ENCODE measurements at regions not wholly inside any gene's neighbourhood (a gene's known extent, or its start where the extent isn't known, plus 50 kb on each side); places are given as distances from the start of the nearest gene placed in this dataset.
"Not testable (repeated sequence)": the region's sequence is repeated elsewhere in the genome, so short reads cannot be mapped to it uniquely, and the experiment has no call there.

GRCh38 chr1:121530026-121530425, 345.3 kb downstream of the SRGAP2C start:
- TF ChIP-seq CTCF (IDR thresholded peaks at IDR 0.05); ZNF512 (CRISPR knock-in tag; IDR thresholded peaks at IDR 0.05; ENCODE audit: borderline replicate concordance); TEAD1 (CRISPR knock-in tag; IDR thresholded peaks at IDR 0.05); USF2 (CRISPR knock-in tag; IDR thresholded peaks at IDR 0.05); AFF4 (CRISPR knock-in tag; IDR thresholded peaks at IDR 0.05; ENCODE audit: borderline replicate concordance); USF1 (CRISPR knock-in tag; IDR thresholded peaks at IDR 0.05); TEAD4 (CRISPR knock-in tag; IDR thresholded peaks at IDR 0.05); FOXJ3 (CRISPR knock-in tag; IDR thresholded peaks at IDR 0.05; ENCODE audit: borderline replicate concordance): not testable (repeated sequence)
